HK-2 (cell line): ENCODE measurements at regions not wholly inside any gene's neighbourhood (a gene's known extent, or its start where the extent isn't known, plus 50 kb on each side); places are given as distances from the start of the nearest gene placed in this dataset.

ENCODE experiments used
- DNase-seq: peaks from one replicate; pipeline ENCODE4 v3.0.0-alpha.2; 2018; ENCODE audit not compliant: unreplicated experiment

DNA sequence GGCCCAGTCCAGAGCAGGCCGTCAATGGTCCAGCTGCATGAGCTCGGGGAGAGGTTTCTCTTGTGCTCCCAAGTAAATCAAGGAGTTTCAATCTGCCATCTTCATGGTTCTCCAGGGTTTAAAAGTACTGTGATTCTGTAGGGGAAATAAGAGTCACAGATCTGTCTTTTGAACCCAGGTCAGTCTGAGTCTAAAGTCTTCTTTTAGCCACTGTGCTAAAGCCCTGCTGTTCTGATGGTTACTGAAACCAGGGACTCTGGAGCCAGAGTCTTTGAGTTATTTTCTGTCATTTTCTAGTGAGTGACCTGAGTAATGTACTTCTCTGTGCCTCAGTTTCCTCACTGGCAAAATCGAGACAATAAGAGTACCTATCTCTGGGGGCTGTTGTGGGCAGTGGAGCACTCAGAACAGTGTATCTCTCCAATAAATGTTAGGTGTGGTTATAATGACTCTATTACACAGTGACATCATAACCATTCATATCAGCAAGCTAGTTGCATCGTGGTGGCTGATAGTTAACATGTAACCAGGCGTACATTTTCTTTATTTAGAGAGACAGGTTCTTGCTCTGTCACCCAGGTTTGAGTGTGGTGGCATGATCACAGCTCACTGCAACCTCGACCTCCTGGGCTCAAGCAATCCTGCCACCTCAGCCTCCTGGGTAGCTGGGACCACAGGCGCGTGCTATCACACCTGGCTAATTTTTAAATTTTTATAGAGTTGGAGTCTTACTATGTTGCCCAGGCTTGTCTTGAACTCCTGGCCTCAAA is 74.6 kb upstream of the KCNG1 start:
- no peak for DNase-seq

- DNase-seq, result no peak
These were observed 73.8 kb upstream of the KCNG1 start for GRCh38 chr20:51096582-51097267.

- no peak for DNase-seq
These were observed 73.0 kb upstream of the KCNG1 start for GRCh38 chr20:51095633-51096521.

GRCh38 chr20:51094221-51094620 is 71.3 kb upstream of the KCNG1 start:
- no peak for DNase-seq

- no peak for DNase-seq
These were observed 70.4 kb upstream of the KCNG1 start for GRCh38 chr20:51093240-51093763.

DNA sequence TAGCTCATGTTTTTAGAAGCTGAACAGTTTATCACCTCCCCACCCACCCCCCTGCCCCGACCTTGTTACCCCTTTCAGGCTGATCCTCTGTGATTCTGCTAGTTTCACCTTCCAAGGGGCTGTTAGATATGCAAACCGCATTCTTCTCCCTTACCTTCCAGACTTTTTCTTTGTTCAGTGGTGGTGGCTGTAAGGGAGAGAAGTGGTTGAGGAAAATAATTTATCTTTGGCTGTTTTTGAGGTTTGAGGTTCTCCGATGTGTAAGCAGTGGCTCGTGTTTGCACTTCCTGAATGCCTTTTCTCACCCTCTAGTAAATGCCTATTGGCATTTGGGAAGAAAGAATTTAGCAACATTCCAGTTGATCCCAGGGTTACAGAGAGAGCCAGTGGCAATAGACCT is 69.4 kb upstream of the KCNG1 start:
- no peak for DNase-seq

DNA sequence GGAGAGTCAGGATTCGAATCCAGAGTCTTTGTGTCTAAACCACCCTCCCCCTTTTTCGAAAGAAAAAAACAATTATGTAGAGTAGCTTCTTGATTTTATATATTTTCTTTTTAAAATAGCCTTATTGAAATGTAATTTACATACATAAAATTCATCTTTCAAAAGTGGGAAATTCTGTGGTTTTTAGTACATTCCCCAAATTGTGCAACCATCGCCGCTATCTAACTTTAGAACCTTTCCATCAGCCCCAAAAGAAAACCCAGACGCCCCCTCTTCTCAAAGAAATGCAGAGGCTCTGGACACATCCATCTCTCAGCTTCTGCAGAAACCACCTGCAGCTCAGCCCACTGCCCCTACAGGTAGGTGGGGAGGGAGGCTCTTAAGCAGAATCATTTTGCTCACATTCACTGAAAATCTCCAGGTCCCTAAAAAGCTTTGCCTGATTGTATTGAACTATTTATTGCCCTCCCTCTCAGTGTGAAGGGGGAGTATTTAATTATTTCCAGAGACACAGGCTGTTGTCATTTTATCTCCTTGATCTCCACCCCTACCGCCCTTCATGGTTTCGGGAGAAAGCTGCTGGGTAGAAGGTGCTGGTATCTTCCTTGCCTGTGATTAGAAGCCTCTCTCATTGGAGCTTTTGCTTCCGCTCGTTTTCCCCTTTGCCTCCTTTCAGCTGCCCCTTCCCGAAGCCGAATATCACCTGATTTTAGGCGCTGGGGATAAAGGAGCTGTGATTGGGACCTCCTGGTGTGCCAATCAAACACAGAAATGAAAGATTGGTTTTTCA is 68.7 kb upstream of the KCNG1 start:
- no peak for DNase-seq

GRCh38 chr20:51089840-51090239 is 66.9 kb upstream of the KCNG1 start:
- DNase-seq, result no peak

DNA sequence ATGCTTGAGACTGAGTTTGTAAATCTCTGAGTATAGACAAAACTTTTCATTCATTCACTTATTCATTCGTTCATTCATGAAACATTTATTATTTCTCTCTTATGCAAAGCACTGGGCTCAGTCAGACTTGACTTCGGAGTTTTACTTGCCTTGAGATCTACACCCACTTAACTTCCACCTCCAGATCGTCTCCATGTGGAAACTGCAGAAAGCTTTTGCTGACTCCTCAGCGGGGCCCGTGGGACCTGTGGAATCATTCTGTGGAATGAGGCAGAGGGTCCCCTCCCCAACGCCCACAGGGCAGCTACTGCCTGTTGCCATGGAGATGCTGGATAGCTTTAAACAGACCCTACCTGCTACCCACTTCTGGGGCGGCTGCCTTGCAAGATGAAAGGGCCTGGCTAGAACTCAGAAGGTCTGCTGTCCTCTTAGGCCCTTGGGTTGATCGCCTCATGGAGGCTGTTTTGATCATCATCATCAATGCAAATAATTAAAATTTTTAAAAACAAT is 66.4 kb upstream of the KCNG1 start:
- DNase-seq, result no peak

DNA sequence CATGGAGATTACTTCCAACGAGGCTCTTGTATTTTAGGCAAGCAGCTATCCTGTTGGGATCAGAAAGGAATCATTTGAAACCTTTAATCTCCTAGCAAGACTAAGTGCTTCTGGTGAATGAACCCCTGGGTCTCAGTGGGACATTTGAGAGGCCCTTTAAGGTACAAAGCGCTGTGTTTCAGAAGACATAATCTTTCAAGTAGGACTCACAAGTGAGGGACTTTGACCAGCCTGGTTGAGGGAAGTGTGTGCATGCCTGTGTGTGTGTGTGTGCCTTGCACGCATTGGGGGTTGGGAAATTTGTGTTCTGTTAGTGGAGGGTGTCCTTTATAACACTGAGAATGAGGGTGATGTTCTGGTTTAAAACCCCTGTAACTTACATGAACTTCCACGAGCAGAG is 64.4 kb upstream of the KCNG1 start:
- DNase-seq, result no peak

DNA sequence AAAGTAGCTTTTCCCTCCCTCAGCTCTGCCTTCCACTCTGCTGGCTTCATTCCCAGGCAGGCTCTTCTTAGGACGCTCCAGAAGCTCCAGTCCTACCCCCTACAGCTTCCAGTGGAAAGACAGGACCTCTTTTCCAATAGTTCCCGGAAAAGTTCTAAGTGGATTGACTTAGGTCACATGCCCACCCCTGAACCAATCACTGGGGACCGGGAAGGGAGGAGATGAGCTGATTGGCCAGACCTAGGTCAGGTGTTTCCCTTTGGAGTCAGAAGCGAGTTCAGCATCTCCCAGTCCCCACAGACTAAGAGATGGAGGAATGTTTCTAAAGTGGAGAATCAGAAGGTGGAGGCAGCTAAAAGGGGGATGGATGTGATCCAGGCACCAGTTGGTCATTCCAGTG is 62.9 kb upstream of the KCNG1 start:
- no peak for DNase-seq

DNA sequence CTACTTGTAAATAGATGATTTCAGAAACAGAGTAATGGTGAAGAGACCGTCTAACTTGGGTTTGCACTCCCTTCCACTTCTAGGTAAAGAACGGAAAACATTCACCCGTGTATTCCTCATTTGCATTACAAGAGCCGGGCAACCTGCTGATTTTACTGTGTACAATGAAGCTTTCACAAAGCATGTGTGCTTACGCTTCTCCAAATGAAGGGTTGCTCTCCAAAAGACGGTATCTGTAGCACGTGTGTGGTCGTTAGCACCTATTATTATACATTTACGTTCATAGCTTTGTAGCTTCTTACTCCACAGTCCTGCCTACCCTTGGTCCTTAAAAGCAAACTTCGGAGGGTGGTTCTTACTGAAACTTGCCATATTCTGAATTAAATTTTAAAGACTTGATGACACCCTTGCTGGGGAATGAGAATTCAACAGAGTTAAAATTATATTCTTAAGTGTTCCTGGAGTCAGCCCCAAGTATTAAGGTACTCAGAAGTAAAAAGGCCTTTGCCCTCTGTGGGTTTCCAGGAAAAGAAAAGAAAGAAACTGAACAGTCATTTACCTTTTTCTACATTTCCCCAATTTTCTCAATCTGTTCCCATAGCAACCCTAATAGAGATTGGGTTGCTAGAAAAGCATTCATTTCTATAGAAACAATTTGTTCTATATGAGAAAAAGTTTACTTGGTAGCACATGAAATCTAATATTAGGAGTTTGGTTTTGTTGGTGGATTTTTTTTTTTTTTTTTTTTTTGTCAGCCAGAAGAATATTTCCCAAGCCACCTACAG is 61.9 kb upstream of the KCNG1 start:
- DNase-seq, result no peak

DNA sequence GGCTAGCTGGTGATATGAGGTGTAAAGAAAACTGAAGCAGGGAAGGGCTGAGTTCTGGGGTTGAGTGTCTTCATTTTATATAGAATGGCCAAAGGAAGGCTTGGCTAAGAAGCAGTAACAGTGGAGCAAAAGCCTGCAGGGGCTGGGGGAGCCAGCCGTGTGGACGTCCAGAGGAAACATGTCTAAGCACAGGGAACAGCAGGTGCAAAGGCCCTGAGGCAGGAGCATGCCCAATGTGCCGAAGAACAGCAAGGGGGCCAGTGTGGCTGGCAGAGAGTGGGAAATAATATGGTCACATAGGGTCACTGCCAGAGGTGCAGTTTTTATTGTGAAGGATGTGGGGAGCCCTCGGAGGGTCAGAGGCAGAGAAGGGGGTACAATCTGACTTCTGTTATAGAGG is 60.5 kb upstream of the KCNG1 start:
- no peak for DNase-seq

GRCh38 chr20:51082988-51083387 is 60.1 kb upstream of the KCNG1 start:
- DNase-seq, result no peak

GRCh38 chr20:51080516-51080915 is 57.6 kb upstream of the KCNG1 start:
- DNase-seq, result no peak

DNA sequence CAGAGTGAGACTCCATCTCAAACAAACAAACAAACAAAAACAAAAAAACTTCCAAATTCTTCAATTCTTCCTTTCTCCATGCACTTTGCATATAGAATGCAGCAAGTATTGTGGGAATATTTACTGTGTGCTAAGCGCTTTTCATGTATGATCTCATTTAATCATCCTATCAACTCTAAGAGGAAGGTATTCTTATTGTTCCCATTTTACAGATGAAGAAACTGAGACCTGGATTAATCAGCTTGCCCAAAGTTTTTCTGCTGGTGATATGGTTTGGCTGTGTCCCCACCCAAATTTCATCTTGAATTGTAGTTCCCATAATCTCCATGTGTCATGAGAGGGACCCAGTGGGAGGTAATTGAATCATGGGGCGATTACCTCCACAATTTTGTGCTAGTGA is 56.6 kb upstream of the KCNG1 start:
- DNase-seq, result no peak

DNA sequence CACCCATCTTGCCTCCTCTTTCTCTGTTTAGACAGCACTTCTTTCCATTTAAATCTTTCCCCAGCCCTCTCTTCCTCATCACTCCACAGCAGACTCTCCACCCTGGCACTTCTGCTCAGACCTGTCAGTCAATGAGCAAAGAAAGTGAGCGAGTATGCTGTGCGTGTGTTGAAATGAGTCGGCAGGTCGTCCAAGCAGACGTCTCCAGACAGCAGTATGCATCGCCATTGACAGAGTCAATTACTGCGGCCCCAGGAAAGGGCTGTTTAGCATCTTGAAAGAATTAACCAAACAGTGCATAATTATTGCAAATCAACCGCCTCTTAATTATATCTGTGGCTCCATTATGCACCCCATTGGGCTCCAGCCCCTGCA is 54.8 kb upstream of the KCNG1 start:
- DNase-seq, result no peak

DNA sequence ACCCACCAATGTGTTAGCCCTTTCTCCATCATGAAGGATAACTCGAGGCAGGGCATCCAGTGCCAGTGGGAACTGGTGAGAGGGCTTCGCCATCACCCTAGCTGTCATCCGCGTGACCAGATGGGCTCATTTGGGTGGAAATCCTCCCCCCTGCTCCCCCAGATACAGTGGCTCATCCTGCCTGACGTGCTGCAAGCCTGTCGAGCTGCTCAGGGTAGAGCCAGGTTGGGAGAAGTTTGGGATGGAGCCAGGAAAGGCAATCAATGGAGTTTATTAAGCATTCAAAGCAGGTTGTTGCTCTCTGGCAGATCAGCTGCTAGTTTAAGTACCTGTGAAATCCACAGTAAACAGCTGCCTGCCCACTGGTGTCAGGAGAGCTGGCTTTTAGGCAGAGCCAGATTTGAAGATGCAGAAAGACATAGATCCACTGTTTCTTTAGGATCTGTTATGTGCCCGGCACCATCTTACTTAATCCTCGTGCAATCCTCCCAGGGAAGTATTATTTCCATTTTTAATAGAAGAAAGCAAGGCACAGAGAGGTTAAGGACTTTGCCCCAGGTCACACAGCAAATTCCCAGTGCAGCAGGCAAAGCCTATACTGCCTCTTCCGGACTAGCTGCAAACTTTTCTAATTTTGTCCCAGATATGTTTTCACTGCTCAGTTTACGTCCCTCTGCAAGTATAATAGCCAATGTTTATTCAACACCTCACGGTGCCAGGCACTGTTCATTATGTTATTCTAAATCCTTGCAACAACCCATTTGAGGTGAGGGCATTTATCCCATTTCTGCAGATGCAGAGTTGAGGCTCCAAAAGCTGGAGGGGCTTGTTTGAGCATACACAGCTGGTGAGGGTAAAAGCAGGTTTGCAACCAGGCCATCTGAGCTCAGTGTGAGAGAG is 54.1 kb upstream of the KCNG1 start:
- DNase-seq, result no peak

DNA sequence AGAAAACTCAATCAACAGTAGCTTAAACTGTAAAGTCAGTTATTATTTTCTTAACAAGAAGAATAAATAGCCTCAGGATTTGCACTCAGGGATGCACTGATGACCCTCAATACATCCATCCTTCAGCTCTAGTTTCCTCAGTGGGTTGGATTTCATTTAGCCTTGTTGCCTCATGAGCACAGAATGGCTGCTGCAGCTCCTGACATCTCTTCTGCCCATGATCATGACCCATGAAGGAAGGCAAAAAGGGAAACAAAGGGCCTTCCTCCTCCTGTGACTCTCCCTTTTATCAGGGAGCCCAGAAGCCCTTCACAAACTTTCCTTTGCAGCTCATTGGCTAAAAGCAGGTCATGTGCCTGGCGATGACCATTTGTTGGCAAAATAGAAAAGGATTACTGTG is 51.2 kb upstream of the KCNG1 start:
- DNase-seq, result no peak
